IMR-90 (cell line): ENCODE measurements at regions not wholly inside any gene's neighbourhood (a gene's known extent, or its start where the extent isn't known, plus 50 kb on each side); places are given as distances from the start of the nearest gene placed in this dataset.

Source experiments
- CEBPB ChIP-seq: IDR thresholded peaks from 2 replicates; pipeline ENCODE4 v1.6.1; 2012; ENCODE audit warnings: low read depth, low read length, improper control_type of control experiment
- CTCF ChIP-seq: conservative IDR thresholded peaks from 2 replicates; pipeline ENCODE4 v1.5.1; 2012; ENCODE audit warnings: mild to moderate bottlenecking, low read depth, low read length, improper control_type of control experiment
- POLR2A ChIP-seq: IDR thresholded peaks from 2 replicates; pipeline ENCODE4 v1.6.1; 2012; ENCODE audit warnings: mild to moderate bottlenecking, low read depth, low read length
- RAD21 ChIP-seq: IDR thresholded peaks from 2 replicates; pipeline ENCODE4 v1.6.1; 2012; ENCODE audit warnings: low read length, improper control_type of control experiment

GRCh38 chr1:98437011-98437410 lies 224.5 kb upstream of the SNX7 start:
- TF ChIP-seq CTCF = no peak
- TF ChIP-seq RAD21 = no peak
- TF ChIP-seq CEBPB = no peak
- TF ChIP-seq POLR2A = no peak
